Lower leg skin (tissue), 4 donors: ENCODE measurements at regions not wholly inside any gene's neighbourhood (a gene's known extent, or its start where the extent isn't known, plus 50 kb on each side); places are given as distances from the start of the nearest gene placed in this dataset.

ENCODE experiments used
- DNase-seq, 2 donors: peaks; one replicate each; pipeline ENCODE4 v3.0.0-alpha.2; 2019; ENCODE audit warnings: low spot score in 2 of 2
- H3K4me3 ChIP-seq: fragments of 200-600 bp; sonication (generic); 2 replicates; pipeline ENCODE4 v1.5.1; 2017; ENCODE audit warnings: mild to moderate bottlenecking, low read depth; ENCODE audit not compliant: poor library complexity, severe bottlenecking
- CTCF ChIP-seq, 3 donors: fragments of 450-650 bp; IDR thresholded peaks; one replicate each; pipeline ENCODE4 v1.5.1; 2016; ENCODE audit warnings: antibody characterized with exemption in 3 of 3, mild to moderate bottlenecking in 3 of 3, moderate library complexity in 2 of 3
- POLR2A ChIP-seq, 2 donors: fragments of 450-650 bp; IDR thresholded peaks; one replicate each; pipeline ENCODE4 v1.6.1; 2016 to 2017; ENCODE audit warnings: antibody characterized with exemption in 2 of 2, mild to moderate bottlenecking in 1 of 2, moderate library complexity in 1 of 2
- WGBS, 2 donors: methylation state at CpG; one replicate each; pipeline ENCODE4 v1.1.5; 2018; 5-methylcytosine and 5-hydroxymethylcytosine counted together
- intact Hi-C: fragments of 100-400 bp; cut with DNase I; formaldehyde crosslinking; loops from one replicate; pipeline ENCODE4 v1.15.0; 2023; ENCODE audit warnings: low total_unique reads

GRCh38 chr5:171573451-171574225, 154.2 kb downstream of the FGF18 start:
- WGBS, 2 donors: 86 to 89% methylated on average over 15 to 17 of the region's 17 CpGs

GRCh38 chr5:171574376-171574775, 154.9 kb downstream of the FGF18 start:
- WGBS, 2 donors: 41 to 58% methylated on average over 3 to 4 of the region's 4 CpGs
- no peak for DNase-seq

More at GRCh38 chr5:171573451-171574225, 154.2 kb downstream of the FGF18 start:
- DNase-seq: no peak
- no peak for TF ChIP-seq POLR2A (IDR thresholded peaks at IDR 0.05)
- no peak for TF ChIP-seq CTCF (IDR thresholded peaks at IDR 0.05)
- no peak overlapping the region for H3K4me3 ChIP-seq
- intact Hi-C loops: no loop called here

GRCh38 chr5:171575386-171575785, 155.9 kb downstream of the FGF18 start:
- DNase-seq: no peak
- TF ChIP-seq CTCF (IDR thresholded peaks at IDR 0.05) (no peak), POLR2A (IDR thresholded peaks at IDR 0.05) (no peak)
- 45 to 56% methylated on average over 3 of the region's 3 CpGs for WGBS, 2 donors
- intact Hi-C loops: no loop called here
- no peak overlapping the region for H3K4me3 ChIP-seq

More at GRCh38 chr5:171574376-171574775, 154.9 kb downstream of the FGF18 start:
- intact Hi-C loops: no loop called here
- TF ChIP-seq POLR2A (IDR thresholded peaks at IDR 0.05): no peak
- no peak for TF ChIP-seq CTCF (IDR thresholded peaks at IDR 0.05)
- H3K4me3 ChIP-seq: no peak overlapping the region

- WGBS, 2 donors: 96% methylated on average over 3 of the region's 3 CpGs
- no peak for DNase-seq
- TF ChIP-seq CTCF (IDR thresholded peaks at IDR 0.05) (no peak), POLR2A (IDR thresholded peaks at IDR 0.05) (no peak)
- no peak overlapping the region for H3K4me3 ChIP-seq
- intact Hi-C loops: no loop called here
Measured at GRCh38 chr5:171575808-171576207, 156.4 kb downstream of the FGF18 start.

- no peak for DNase-seq
- 90 to 94% methylated on average over 13 of the region's 13 CpGs for WGBS, 2 donors
- TF ChIP-seq CTCF (IDR thresholded peaks at IDR 0.05) (no peak), POLR2A (IDR thresholded peaks at IDR 0.05) (no peak)
- H3K4me3 ChIP-seq: no peak overlapping the region
- intact Hi-C loops: no loop called here
Measured at GRCh38 chr5:171577042-171577758, 157.8 kb downstream of the FGF18 start.
